ENCODE measurements at regions not wholly inside any gene's neighbourhood (a gene's known extent, or its start where the extent isn't known, plus 50 kb on each side); places are given as distances from the start of the nearest gene placed in this dataset.

DNA sequence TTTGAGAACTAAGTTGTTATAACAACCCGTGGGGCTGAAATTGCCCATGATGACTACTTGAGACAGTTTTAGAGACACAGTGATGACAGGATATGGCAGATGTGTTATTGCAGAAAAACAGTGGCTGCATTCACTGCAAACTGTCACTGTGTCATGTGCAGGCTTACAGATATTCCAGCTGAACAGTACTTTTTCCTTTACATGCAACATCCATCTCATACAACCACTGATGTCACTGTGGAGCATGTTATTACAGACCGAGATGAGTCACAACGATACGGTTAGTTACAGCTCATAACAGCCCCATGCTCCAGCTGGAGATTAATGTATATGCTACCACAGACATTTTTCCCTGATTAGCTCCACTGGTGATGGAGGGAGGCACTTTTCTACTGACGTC, 207.4 kb downstream of the TMA16 start:
- Histone ChIP-seq H3T11ph (ENCODE audit: low read length) (no peak overlapping the region), H3K14ac (ENCODE audit: insufficient read depth, low read length) (no peak overlapping the region), H2BK20ac (ENCODE audit: low read depth, low read length, poor library complexity, severe bottlenecking) (no peak overlapping the region), H3K9me3 (ENCODE audit: control insufficient read depth, low read depth, low read length) (no peaks in the 10 kb centered on the region), H2BK15ac (ENCODE audit: low read depth, low read length) (no peak overlapping the region), H3K9ac (ENCODE audit: extremely low read depth, insufficient read length, low read length) (no peak overlapping the region), H4K5ac (ENCODE audit: insufficient read length, low read depth, low read length) (no peak overlapping the region), H4K20me1 (ENCODE audit: control insufficient read depth, insufficient read depth, insufficient read length) (no peaks in the 10 kb centered on the region), H3K79me2 (ENCODE audit: insufficient read depth, low read length) (no peaks in the 10 kb centered on the region), H3K4me1 (ENCODE audit: insufficient read depth, low read length) (no peaks in the 10 kb centered on the region), H2BK5ac (ENCODE audit: insufficient read length, low read length) (no peak overlapping the region), H3K27me3 (ENCODE audit: insufficient read depth, low read length) (no peaks in the 10 kb centered on the region), H2BK120ac (ENCODE audit: low read depth, low read length, poor library complexity, severe bottlenecking) (no peak overlapping the region), H2BK12ac (ENCODE audit: insufficient read length, low read depth, low read length) (no peak overlapping the region), H3K4ac (ENCODE audit: low read depth, low read length) (no peak overlapping the region), H4K91ac (ENCODE audit: insufficient read length, low read depth, low read length) (no peak overlapping the region), H4K8ac (replicated peaks; ENCODE audit: insufficient read length, low read depth, low read length) (no peak overlapping the region), H3K27ac (ENCODE audit: insufficient read length, low read depth, low read length) (no peak overlapping the region), H3K56ac (ENCODE audit: insufficient read length, low read depth, low read length) (no peak overlapping the region), H3K23me2 (ENCODE audit: insufficient read length, low read depth, low read length, poor library complexity, severe bottlenecking) (no peaks in the 10 kb centered on the region), H2AFZ (ENCODE audit: low read length) (no peak overlapping the region), H3K79me1 (ENCODE audit: insufficient read depth, low read depth, low read length, poor library complexity, severe bottlenecking) (no peaks in the 10 kb centered on the region), H3K18ac (ENCODE audit: insufficient read length, low read depth, low read length) (no peak overlapping the region), H3K23ac (ENCODE audit: insufficient read length, low read depth, low read length) (no peak overlapping the region), H2AK5ac (ENCODE audit: insufficient read length, low read length) (no peak overlapping the region), H3K4me2 (ENCODE audit: insufficient read depth, insufficient read length, low read length) (no peak overlapping the region)
- H3K36me3 Mint-ChIP-seq (ENCODE audit: insufficient read depth in 1 of 3, low read depth in 3 of 3): peaks cover 0 to 1% (median 0%) of the 10 kb centered on the region in 3 experiments; a peak in 2 of 7 replicates
- no peak overlapping the region for H3K27ac Mint-ChIP-seq
- TF ChIP-seq, protein P1, sequence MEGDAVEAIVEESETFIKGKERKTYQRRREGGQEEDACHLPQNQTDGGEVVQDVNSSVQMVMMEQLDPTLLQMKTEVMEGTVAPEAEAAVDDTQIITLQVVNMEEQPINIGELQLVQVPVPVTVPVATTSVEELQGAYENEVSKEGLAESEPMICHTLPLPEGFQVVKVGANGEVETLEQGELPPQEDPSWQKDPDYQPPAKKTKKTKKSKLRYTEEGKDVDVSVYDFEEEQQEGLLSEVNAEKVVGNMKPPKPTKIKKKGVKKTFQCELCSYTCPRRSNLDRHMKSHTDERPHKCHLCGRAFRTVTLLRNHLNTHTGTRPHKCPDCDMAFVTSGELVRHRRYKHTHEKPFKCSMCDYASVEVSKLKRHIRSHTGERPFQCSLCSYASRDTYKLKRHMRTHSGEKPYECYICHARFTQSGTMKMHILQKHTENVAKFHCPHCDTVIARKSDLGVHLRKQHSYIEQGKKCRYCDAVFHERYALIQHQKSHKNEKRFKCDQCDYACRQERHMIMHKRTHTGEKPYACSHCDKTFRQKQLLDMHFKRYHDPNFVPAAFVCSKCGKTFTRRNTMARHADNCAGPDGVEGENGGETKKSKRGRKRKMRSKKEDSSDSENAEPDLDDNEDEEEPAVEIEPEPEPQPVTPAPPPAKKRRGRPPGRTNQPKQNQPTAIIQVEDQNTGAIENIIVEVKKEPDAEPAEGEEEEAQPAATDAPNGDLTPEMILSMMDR (conservative IDR thresholded peaks at IDR 0.05): no peak
- no peaks in the 10 kb centered on the region for H3K27me3 Mint-ChIP-seq (ENCODE audit: low read depth)
- H3K4me3 Mint-ChIP-seq: no peak overlapping the region
- no CpG with 5 or more reads among the region's 5 CpGs for WGBS (ENCODE audit: extremely low coverage, insufficient read length, low lambda C conversion rate)
- H3K4me1 Mint-ChIP-seq: no peaks in the 10 kb centered on the region
- DNase-seq: no peak
- H3K9me3 Mint-ChIP-seq: peaks cover 2 to 6% of the 10 kb centered on the region in 2 experiments; a peak in 3 of 5 replicates
